T-cell (primary cell): ENCODE measurements at regions not wholly inside any gene's neighbourhood (a gene's known extent, or its start where the extent isn't known, plus 50 kb on each side); places are given as distances from the start of the nearest gene placed in this dataset.

ENCODE experiments used
- ATAC-seq, 4 experiments: fragments of 200-7000 bp in 3 of 4; fragments of 150-1000 bp in 1 of 4; cut with Tn5 transposase; replicated peaks in 1 of 4; 1 replicate in 3 of 4; 2 replicates in 1 of 4; pipeline ENCODE4 v1.10.0; 2021; ENCODE audit warnings: moderate library complexity in 3 of 4, mild to moderate bottlenecking in 2 of 4, moderate number of reproducible peaks in 1 of 4
- CTCF ChIA-PET, 2 donors: fragments of 300-600 bp; sonication (Branson Sonifier 250); formaldehyde crosslinking; loops; one replicate each; lab custom pipeline; 2022; ENCODE audit warnings: antibody characterized with exemption in 2 of 2; lab: Charles Lee
- POLR2A ChIA-PET, 2 donors: fragments of 300-600 bp; sonication (Branson Sonifier 250); formaldehyde crosslinking; loops; one replicate each; lab custom pipeline; 2022; ENCODE audit warnings: antibody characterized with exemption in 2 of 2; lab: Charles Lee
- DNase-seq, 35 experiments: peaks; one replicate each; pipeline versions ENCODE4 v3.0.0 to v3.0.0-alpha.2; 2013 to 2023
- H3K27ac ChIP-seq: one replicate; pipeline ENCODE4 v1.5.1; 2013; ENCODE audit warnings: low read length
- H3K27me3 ChIP-seq, 2 experiments: replicated peaks in 1 of 2; 1 replicate in 1 of 2; 2 replicates in 1 of 2; pipeline versions ENCODE4 v1.6.1 to v1.7.0; 2013; ENCODE audit warnings: low read length in 1 of 2, mixed read lengths in 1 of 2; ENCODE audit not compliant: control insufficient read depth in 2 of 2, insufficient read depth in 2 of 2; ENCODE audit errors: extremely low read depth in 1 of 2
- H3K36me3 ChIP-seq, 2 donors: 1 replicate in 1 of 2; 2 replicates in 1 of 2; pipeline versions ENCODE4 v1.6.1 to v1.7.0; 2013; ENCODE audit warnings: low read length in 1 of 2; ENCODE audit not compliant: control insufficient read depth in 2 of 2, insufficient read depth in 1 of 2; ENCODE audit errors: extremely low read depth in 1 of 2
- H3K4me1 ChIP-seq, 2 experiments: 1 replicate in 1 of 2; 2 replicates in 1 of 2; pipeline versions ENCODE4 v1.6.1 to v1.7.0; 2013; ENCODE audit warnings: low read length in 2 of 2, mixed read lengths in 1 of 2; ENCODE audit not compliant: insufficient read depth in 2 of 2, control insufficient read depth in 1 of 2; ENCODE audit errors: extremely low read depth in 1 of 2
- H3K4me3 ChIP-seq, 2 donors: 1 replicate in 1 of 2; 2 replicates in 1 of 2; pipeline versions ENCODE4 v1.5.1 to v1.7.0; 2013; ENCODE audit warnings: mild to moderate bottlenecking in 2 of 2, low read length in 1 of 2, moderate library complexity in 1 of 2; ENCODE audit not compliant: control insufficient read depth in 1 of 2; ENCODE audit errors: extremely low read depth in 1 of 2
- H3K9me3 ChIP-seq: 2 replicates; pipeline ENCODE4 v1.7.0; 2013
- H3K27ac Mint-ChIP-seq, 2 donors: one replicate each; pipeline ENCODE4 v1.8.0; 2020 to 2021; ENCODE audit warnings: mild to moderate bottlenecking in 2 of 2, mixed read lengths in 2 of 2
- H3K27me3 Mint-ChIP-seq, 2 donors: one replicate each; pipeline ENCODE4 v1.8.0; 2021 to 2022; ENCODE audit warnings: mixed read lengths in 2 of 2
- H3K36me3 Mint-ChIP-seq: one replicate; pipeline ENCODE4 v1.8.0; 2021; ENCODE audit warnings: mixed read lengths
- H3K4me1 Mint-ChIP-seq, 3 donors: one replicate each; pipeline ENCODE4 v1.8.0; 2020 to 2022; ENCODE audit warnings: mixed read lengths in 3 of 3, mild to moderate bottlenecking in 1 of 3
- H3K4me3 Mint-ChIP-seq, 3 donors: one replicate each; pipeline ENCODE4 v1.8.0; 2020 to 2022; ENCODE audit warnings: mild to moderate bottlenecking in 3 of 3, mixed read lengths in 3 of 3, moderate library complexity in 3 of 3
- H3K9me3 Mint-ChIP-seq, 3 donors: one replicate each; pipeline ENCODE4 v1.8.0; 2020 to 2022; ENCODE audit warnings: mixed read lengths in 3 of 3
- WGBS: methylation state at CpG from one replicate; pipeline ENCODE4 v1.1.5; 2013; ENCODE audit warnings: missing lambda C conversion rate; ENCODE audit not compliant: insufficient coverage; 5-methylcytosine and 5-hydroxymethylcytosine counted together

DNA sequence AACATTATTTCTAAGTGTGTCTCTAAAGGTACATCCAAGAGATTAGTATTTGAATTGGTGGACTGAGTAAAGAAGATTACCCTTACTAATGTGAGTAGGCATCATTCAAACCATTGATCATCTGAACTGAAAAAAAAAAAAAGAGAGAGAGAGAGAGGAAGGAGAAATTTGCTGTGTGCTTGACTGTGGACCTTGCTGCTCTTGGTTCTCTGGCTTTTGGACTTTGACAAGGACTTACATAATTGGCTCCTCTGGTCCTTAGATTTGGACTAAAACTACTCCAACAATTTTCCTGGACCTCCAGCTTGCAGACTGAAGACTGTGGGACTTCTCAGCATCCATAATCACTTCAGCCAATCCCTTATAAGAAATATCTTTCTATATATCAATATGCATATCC lies 1091.9 kb upstream of the EDIL3 start:
- Histone ChIP-seq H3K4me1 (no peaks in the 10 kb centered on the region), H3K4me3 (no peak overlapping the region), H3K36me3 (no peaks in the 10 kb centered on the region), H3K27me3 (no peaks in the 10 kb centered on the region), H3K27ac (no peak overlapping the region), H3K9me3 (no peaks in the 10 kb centered on the region)
- Mint-ChIP-seq H3K27me3 (no peaks in the 10 kb centered on the region), H3K4me1 (no peaks in the 10 kb centered on the region), H3K4me3 (no peak overlapping the region), H3K27ac (no peak overlapping the region), H3K9me3 (peaks cover 0 to 40% (median 15%) of the 10 kb centered on the region in 3 donors), H3K36me3 (no peaks in the 10 kb centered on the region)
- ChIA-PET CTCF (no interaction called here), POLR2A (no interaction called here)
- no peak for ATAC-seq
- no peak for DNase-seq

DNA sequence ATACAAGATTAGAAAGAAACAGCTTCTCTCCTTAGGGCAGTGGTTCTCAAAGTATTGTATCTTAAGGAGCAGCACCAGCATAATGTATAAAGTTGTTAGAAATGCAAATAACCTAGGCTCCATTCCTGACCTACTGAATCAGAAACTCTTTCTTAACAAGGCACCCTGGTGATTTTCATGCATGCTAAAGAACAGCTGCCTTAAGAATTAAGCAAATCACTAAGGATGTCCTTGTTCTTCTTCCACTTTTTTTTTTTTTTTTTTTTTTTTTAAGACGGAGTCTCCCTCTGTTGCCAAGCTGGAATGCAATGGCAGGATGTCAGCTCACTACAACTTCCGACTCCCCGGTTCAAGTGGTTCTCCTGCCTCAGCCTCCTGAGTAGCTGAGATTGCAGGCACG lies 1095.2 kb upstream of the EDIL3 start:
- Mint-ChIP-seq H3K36me3 (no peaks in the 10 kb centered on the region), H3K4me3 (no peak overlapping the region), H3K27ac (no peak overlapping the region), H3K9me3 (peaks cover under 1 to 23% (median 10%) of the 10 kb centered on the region in 3 donors), H3K4me1 (no peaks in the 10 kb centered on the region), H3K27me3 (no peaks in the 10 kb centered on the region)
- no peak for DNase-seq
- WGBS = 100% methylated on average over 3 of the region's 4 CpGs
- H3K27ac ChIP-seq = no peak overlapping the region
- no peak overlapping the region for H3K4me3 ChIP-seq
- H3K4me1 ChIP-seq = no peaks in the 10 kb centered on the region
- no peaks in the 10 kb centered on the region for H3K27me3 ChIP-seq
- ChIA-PET POLR2A (no interaction called here), CTCF (no interaction called here)
- no peaks in the 10 kb centered on the region for H3K36me3 ChIP-seq
- no peak for ATAC-seq
- H3K9me3 ChIP-seq = no peaks in the 10 kb centered on the region

DNA sequence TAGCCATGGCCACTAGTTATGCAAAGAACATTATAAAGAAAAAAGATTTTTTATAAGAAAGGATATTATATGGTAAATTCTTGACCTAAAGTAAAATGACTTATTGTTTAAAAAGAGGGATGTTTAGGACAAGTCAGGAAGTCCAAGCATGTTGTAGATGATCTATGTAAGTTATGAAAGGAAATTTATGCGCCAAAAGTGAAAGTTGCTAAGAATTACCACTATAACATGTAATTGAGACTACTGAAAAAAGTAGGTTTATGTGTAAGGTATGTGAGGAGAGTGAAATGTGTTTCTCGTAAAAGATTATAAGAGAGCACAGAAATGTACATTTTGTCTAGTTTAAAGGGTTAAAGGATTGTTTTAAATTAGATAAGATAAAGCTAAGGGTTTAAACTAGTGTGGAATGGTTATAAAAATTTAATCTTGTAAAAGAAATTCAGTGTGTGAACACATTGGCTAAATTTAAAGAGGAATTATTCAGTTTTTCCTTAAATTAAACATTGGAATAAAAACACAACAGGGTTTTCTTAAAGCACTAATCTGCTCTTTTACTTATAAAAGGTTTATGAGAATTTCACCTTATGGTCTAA lies 1100.4 kb upstream of the EDIL3 start:
- no peaks in the 10 kb centered on the region for H3K4me1 Mint-ChIP-seq
- H3K9me3 ChIP-seq = no peaks in the 10 kb centered on the region
- H3K4me3 ChIP-seq = no peak overlapping the region
- no peaks in the 10 kb centered on the region for H3K27me3 ChIP-seq
- H3K27ac ChIP-seq = no peak overlapping the region
- no peak overlapping the region for H3K4me3 Mint-ChIP-seq
- H3K27ac Mint-ChIP-seq = no peak overlapping the region
- no peaks in the 10 kb centered on the region for H3K36me3 Mint-ChIP-seq
- CTCF ChIA-PET = no interaction called here
- POLR2A ChIA-PET = no interaction called here
- WGBS = 71% methylated on average over 1 of the region's 2 CpGs
- H3K9me3 Mint-ChIP-seq = peaks cover 6 to 15% (median 8%) of the 10 kb centered on the region in 3 donors
- DNase-seq (no peak), ATAC-seq (no peak)
- no peaks in the 10 kb centered on the region for H3K27me3 Mint-ChIP-seq
- H3K4me1 ChIP-seq = no peaks in the 10 kb centered on the region
- no peaks in the 10 kb centered on the region for H3K36me3 ChIP-seq

DNA sequence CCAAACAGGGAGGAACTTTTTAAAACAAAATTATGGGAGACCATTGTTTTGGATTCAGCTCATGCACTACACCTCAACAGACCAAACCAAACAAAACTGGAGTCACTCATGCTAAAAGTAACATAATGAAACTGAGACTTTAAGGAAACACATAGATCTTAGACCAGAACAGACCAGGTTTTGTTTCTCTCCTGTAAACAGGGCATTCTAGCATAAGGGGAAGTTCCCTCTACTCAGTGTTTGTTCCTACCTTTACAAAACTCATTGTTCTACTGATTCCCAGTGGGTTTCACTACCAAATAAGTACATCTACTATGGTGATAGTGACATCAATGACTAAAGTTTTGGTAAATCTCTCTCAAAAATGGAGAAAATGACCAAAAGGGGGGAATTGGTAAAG lies 1103.6 kb upstream of the EDIL3 start:
- Histone ChIP-seq H3K27me3 (no peaks in the 10 kb centered on the region), H3K36me3 (no peaks in the 10 kb centered on the region), H3K9me3 (no peaks in the 10 kb centered on the region), H3K4me3 (no peak overlapping the region), H3K4me1 (no peaks in the 10 kb centered on the region), H3K27ac (no peak overlapping the region)
- Mint-ChIP-seq H3K4me1 (no peaks in the 10 kb centered on the region), H3K9me3 (peaks cover 6 to 27% (median 19%) of the 10 kb centered on the region in 3 donors), H3K27me3 (no peaks in the 10 kb centered on the region), H3K36me3 (no peaks in the 10 kb centered on the region), H3K27ac (no peak overlapping the region), H3K4me3 (no peak overlapping the region)
- ATAC-seq (no peak), DNase-seq (no peak)
- ChIA-PET POLR2A (no interaction called here), CTCF (no interaction called here)

DNA sequence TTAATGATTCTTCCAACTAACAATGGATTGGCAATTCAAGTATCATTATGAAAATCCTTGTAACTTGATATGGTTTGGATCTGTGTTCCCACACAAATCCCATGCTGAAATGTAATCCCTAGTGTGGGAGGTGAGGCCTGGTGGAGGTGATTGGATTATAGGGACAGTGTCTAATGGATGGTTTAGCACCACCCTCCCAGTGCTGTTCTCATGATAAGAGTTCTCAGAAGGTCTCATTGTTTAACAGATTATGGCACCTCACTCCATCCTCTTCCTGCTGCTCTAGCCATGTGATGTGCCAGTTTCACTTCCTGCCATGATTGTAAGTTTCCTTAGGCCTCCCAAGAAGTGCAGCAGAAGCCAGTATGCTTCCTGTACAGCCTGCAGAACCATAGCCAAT lies 1116.2 kb upstream of the EDIL3 start:
- CTCF ChIA-PET = no interaction called here
- no peaks in the 10 kb centered on the region for H3K4me1 ChIP-seq
- POLR2A ChIA-PET = no interaction called here
- Mint-ChIP-seq H3K4me1 (no peaks in the 10 kb centered on the region), H3K36me3 (no peaks in the 10 kb centered on the region), H3K4me3 (no peak overlapping the region), H3K27me3 (no peaks in the 10 kb centered on the region), H3K27ac (no peak overlapping the region), H3K9me3 (peaks cover 4 to 14% (median 9%) of the 10 kb centered on the region in 3 donors)
- DNase-seq (no peak), ATAC-seq (no peak)
- no peaks in the 10 kb centered on the region for H3K36me3 ChIP-seq
- no peaks in the 10 kb centered on the region for H3K27me3 ChIP-seq
- H3K9me3 ChIP-seq = no peaks in the 10 kb centered on the region
- no peak overlapping the region for H3K4me3 ChIP-seq
- H3K27ac ChIP-seq = no peak overlapping the region

DNA sequence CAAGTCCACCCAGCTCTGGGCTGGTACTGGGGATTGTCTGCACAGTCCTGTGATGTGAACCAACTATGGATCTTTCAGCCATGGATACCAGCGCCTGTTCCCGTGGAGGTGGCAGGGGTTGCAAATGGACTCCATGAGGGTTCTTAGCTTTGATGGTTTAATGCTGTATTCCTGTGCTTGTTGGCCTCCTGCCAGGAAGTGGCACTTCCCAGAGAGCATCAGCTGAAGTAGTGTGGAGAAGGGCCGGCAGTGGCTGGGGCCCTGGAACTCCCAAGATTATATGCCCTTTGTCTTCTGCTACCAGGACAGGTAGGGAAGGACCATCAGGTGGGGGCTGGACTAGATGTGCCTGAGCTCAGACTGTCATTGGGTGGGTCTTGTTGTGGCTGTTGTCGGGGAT lies 1104.8 kb upstream of the COX7C start:
- no peak for ATAC-seq
- 92% methylated on average over 4 of the region's 4 CpGs for WGBS
- POLR2A ChIA-PET = interaction anchor here in 1 of 2 donors (0.7 kb wide), 1 partner anchor 11 kb away, joined by 4 read pairs; no protein-coding TSS in a partner anchor
- H3K27me3 Mint-ChIP-seq = no peaks in the 10 kb centered on the region
- no peaks in the 10 kb centered on the region for H3K36me3 Mint-ChIP-seq
- DNase-seq = no peak
- Histone ChIP-seq H3K9me3 (no peaks in the 10 kb centered on the region), H3K36me3 (no peaks in the 10 kb centered on the region), H3K4me3 (no peak overlapping the region), H3K27ac (no peak overlapping the region), H3K4me1 (no peaks in the 10 kb centered on the region), H3K27me3 (no peaks in the 10 kb centered on the region)
- H3K4me1 Mint-ChIP-seq = no peaks in the 10 kb centered on the region
- H3K9me3 Mint-ChIP-seq = peaks cover 13 to 31% (median 14%) of the 10 kb centered on the region in 3 donors
- CTCF ChIA-PET = no interaction called here
- H3K27ac Mint-ChIP-seq = no peak overlapping the region
- H3K4me3 Mint-ChIP-seq = no peak overlapping the region

DNA sequence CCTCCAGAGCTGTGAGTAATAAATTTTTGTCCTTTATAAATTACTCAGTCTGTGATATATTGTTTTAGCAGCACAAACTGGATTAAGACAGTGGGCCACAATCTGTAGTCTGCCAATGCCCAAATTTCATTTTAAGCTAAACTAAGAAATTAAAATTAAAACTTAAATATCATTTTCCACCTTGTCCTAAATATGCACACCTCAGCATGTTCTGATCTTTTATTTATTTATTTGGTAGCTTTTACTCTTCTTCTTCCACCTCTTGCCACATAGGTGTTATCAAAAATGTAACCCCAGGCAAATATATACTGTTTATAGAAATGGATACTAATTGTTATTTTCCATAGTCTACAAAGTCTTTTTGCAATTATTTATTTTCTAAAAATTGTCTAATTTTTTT lies 1102.2 kb upstream of the COX7C start:
- DNase-seq (no peak), ATAC-seq (no peak)
- Mint-ChIP-seq H3K4me1 (no peaks in the 10 kb centered on the region), H3K9me3 (peaks cover 6 to 10% (median 8%) of the 10 kb centered on the region in 3 donors), H3K36me3 (no peaks in the 10 kb centered on the region), H3K4me3 (no peak overlapping the region), H3K27ac (no peak overlapping the region), H3K27me3 (no peaks in the 10 kb centered on the region)
- Histone ChIP-seq H3K27me3 (no peaks in the 10 kb centered on the region), H3K4me3 (no peak overlapping the region), H3K9me3 (no peaks in the 10 kb centered on the region), H3K36me3 (no peaks in the 10 kb centered on the region), H3K27ac (no peak overlapping the region), H3K4me1 (no peaks in the 10 kb centered on the region)
- POLR2A ChIA-PET = no interaction called here
- CTCF ChIA-PET = no interaction called here
